Stimulated activated CD4-positive, alpha-beta T cell treated with anti-CD3 and anti-CD28 coated beads, TNF-alpha, amount 100 ng/mL, for 24 hours (primary cell): ENCODE measurements at regions not wholly inside any gene's neighbourhood (a gene's known extent, or its start where the extent isn't known, plus 50 kb on each side); places are given as distances from the start of the nearest gene placed in this dataset.

ENCODE experiments used
- DNase-seq, 3 experiments: peaks; one replicate each; pipeline ENCODE4 v3.0.0-alpha.2; 2020; ENCODE audit warnings: low read depth in 3 of 3

DNA sequence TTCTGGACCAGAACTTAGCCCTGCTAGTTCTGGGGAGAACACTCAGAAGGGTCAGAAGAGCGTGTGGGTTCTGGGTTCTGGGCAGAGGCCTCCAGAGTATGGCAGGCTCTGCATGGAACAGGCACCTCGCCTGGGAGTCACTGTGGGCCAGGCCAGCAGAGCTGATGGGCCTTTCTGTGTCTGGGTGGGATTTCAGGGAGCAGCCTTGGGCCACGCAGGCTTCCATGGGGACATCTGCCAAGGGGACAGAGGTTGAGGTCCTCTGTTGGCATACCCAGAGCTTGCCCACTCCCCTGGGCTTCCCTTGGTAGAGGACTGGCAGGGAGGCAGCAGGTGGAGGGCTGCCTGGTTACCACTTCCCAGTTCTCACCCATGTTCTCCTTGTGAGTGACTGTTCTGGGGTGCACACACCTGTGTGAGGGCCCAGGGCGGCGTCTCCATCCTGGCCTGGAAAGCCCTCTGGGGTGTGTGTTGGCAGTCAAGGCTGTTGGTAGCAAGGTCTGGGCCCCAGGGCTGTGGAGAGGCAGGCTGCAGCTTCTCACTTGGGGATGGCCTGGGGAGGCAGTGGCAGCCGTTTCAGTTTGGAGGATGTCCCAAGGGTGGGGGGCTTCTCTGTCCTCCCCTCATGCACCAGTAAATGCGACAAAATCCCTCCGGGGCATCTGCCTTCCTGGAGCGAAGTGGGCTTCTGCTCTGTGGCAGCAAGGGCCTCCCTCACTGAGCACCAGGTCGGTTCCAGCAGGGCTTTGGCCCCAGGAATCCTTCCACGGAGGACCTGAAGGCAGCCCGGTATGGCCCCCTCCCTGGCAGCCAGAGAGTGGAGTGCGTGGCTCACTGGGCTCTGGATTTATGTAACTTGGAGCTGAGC lies 74.6 kb upstream of the HDAC4 start:
- no peak for DNase-seq

GRCh38 chr2:239473211-239473805 lies 72.5 kb upstream of the HDAC4 start:
- DNase-seq: no peak

DNA sequence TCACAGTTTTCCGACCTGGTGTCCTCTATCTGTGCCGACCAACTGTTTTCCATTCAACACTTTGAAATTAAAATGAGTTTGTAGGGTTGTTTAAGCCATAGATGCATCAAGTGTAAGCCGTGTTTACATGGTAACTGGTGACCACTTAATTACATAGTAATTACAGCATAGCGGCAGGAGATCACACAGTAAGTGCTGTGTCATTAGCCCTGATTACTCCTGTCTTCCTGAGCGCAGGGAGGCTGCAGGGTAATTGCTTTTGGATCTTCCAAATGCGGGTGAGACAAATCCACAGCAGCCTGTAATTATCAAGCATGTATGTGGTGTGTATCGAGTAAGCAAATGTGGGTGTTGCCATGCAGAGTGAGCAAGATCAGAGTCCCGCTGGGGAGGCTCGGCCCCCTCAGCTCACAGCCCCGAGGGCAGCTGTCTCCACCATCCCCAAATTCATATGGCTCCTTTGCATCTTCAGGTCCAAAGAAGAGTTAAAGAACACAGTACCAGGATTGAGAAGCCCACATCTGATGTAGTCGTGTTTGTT lies 71.5 kb upstream of the HDAC4 start:
- no peak for DNase-seq

GRCh38 chr2:239471011-239471792 lies 70.4 kb upstream of the HDAC4 start:
- no peak for DNase-seq

DNA sequence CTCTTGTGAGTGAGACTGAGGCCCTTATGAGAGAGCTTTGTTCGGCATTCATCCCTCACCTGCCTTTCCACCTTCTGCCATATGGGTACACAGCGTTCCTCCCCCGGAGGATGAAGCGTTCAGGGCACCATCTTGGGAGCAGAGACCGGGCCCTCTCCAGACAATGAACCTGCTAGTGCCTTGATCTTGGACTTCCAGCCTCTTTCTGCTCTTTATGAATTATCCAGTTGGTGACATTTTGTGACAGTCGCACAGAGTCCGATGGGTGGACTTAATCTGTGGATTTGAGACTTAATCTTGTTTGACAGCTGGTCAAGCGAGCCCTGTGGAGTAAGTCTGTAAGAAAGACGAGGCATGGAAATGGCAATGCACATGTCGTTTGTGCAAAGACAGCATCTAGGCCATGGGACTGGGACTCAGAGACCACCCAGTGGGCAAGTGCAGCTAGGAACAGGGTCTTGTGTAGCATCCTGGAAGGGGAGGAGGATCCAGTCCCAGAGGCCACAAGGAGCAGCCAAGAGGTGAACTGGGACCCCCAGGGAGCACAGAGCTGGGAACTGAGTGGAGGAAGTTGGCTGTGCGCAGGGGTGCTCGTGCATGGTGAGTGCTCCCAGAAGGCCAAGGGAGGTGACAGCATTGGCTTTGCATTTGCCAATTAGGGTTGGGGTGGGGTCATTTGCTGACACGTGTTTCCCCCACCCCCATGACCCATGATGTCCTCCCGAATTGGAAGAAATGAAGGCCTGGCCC lies 69.5 kb upstream of the HDAC4 start:
- DNase-seq: no peak

- no peak for DNase-seq
Observed at GRCh38 chr2:239469106-239469960, 68.5 kb upstream of the HDAC4 start.

DNA sequence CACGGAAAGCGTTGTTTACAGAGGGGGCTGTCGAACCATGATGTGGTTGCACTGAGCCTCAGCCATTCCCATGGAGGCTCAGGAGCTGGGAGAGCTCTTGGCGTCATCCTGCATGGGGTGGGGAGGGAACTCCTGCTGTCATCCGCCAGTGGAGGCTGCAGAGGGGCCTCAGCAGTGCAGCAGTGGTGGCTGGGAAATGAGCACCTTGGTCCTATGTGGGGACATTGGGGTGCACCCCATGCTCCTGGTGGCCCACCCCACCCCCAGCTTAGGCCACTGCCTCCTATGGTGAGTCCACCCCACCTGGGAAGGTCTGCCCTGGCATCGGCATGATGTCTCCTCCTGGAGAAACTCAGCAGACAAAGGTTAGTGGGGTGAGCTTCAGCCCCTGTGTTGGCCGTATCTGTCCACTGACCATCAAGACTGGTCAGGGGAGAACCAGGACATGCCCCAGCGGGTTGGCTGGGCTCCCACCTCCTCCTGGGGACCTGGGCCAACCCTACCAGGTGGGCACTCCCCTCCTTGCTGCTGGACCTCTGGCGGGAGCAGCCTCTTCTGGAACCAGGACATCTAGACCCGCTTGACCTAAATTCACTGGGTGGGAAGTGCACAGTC lies 67.8 kb upstream of the HDAC4 start:
- DNase-seq: no peak

- DNase-seq: no peak
Observed at GRCh38 chr2:239467956-239468490, 67.2 kb upstream of the HDAC4 start.

- DNase-seq: no peak
Observed at GRCh38 chr2:239467281-239467955, 66.6 kb upstream of the HDAC4 start.

- no peak for DNase-seq
Observed at GRCh38 chr2:239466755-239467271, 66.0 kb upstream of the HDAC4 start.

GRCh38 chr2:239466061-239466754 lies 65.4 kb upstream of the HDAC4 start:
- DNase-seq: no peak

GRCh38 chr2:239465017-239466001 lies 64.5 kb upstream of the HDAC4 start:
- no peak for DNase-seq

GRCh38 chr2:239464166-239465016 lies 63.6 kb upstream of the HDAC4 start:
- DNase-seq: no peak

- no peak for DNase-seq
Observed at GRCh38 chr2:239463541-239464165, 62.8 kb upstream of the HDAC4 start.

DNA sequence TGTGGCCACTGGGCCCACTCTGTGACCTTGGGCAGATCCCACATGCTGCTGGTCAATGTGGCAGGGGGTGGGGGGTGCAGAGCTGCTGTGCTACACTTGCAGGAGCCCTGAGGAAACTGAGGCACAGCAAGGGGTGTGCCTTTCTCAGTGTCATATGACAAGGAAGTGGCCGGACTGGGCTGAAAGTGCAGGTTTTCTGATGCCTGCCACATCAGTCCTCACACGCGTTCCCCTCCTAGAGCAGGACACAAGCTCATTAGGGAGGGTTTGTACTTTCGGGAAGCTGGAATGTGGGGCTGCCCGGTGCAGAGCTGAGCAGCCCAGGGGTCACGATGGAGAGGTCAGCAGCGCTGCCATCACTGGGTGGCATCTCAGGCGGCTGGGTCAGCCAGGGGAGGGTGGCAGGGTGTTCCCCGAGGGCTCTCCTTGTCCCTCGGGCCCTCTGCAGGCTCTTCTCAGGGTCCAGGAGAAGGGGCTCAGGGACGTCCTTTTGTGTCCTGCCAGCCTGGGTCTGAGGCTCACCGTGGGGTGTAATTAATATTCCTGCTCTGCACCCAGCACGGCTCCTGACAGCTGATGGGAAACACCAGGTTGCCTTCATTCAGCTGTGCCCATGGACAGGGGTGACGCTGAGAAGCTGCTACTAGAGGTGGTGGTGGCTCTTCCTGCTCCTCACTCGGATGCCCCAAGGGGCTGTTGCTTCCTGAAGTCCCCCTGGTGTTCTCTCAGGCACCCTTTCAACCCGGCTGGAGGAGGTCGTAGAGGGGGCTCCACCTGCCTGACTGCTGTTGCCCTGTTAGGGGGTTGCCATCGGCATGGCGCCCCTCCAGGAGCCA lies 62.1 kb upstream of the HDAC4 start:
- no peak for DNase-seq
